SK-N-SH treated with all-trans-retinoic acid at 6 μM for 48 hours (cell line): ENCODE measurements at regions not wholly inside any gene's neighbourhood (a gene's known extent, or its start where the extent isn't known, plus 50 kb on each side); places are given as distances from the start of the nearest gene placed in this dataset.

Source experiments
- ARNTL ChIP-seq: fragments of 450-650 bp; formaldehyde crosslinking; IDR thresholded peaks from 2 replicates; pipeline ENCODE4 v1.5.0; 2020; ENCODE audit warnings: low read depth, mild to moderate bottlenecking, moderate library complexity, borderline replicate concordance
- BACH2 ChIP-seq: fragments of 250-450 bp; sonication (Bioruptor Pico); IDR thresholded peaks from 2 replicates; pipeline ENCODE4 v1.9.0; 2021; ENCODE audit warnings: mild to moderate bottlenecking, borderline replicate concordance
- CREB5 ChIP-seq: fragments of 250-450 bp; sonication (Bioruptor Pico); IDR thresholded peaks from 2 replicates; pipeline ENCODE4 v1.5.1; 2020; ENCODE audit warnings: low read depth, mild to moderate bottlenecking, moderate library complexity
- ISL1 ChIP-seq: fragments of 250-450 bp; sonication (Bioruptor Pico); IDR thresholded peaks from 2 replicates; pipeline ENCODE4 v2.1.2; 2022; ENCODE audit warnings: mild to moderate bottlenecking, moderate library complexity
- POU6F1 ChIP-seq: fragments of 250-450 bp; sonication (Bioruptor Pico); IDR thresholded peaks from 2 replicates; pipeline ENCODE4 v1.8.0; 2021; ENCODE audit warnings: low read depth, mild to moderate bottlenecking, moderate library complexity, borderline replicate concordance
- SNAI2 ChIP-seq: fragments of 250-450 bp; sonication (Bioruptor Pico); IDR thresholded peaks from 2 replicates; pipeline ENCODE4 v1.5.0; 2020; ENCODE audit warnings: mild to moderate bottlenecking, moderate library complexity
- TCF4 ChIP-seq: fragments of 250-450 bp; sonication (Bioruptor Pico); IDR thresholded peaks from 2 replicates; pipeline ENCODE4 v1.8.0; 2021; ENCODE audit warnings: mild to moderate bottlenecking, moderate library complexity, borderline replicate concordance
- TOX ChIP-seq: fragments of 250-450 bp; sonication (Bioruptor Pico); IDR thresholded peaks from 2 replicates; pipeline ENCODE4 v1.8.0; 2021; ENCODE audit warnings: mild to moderate bottlenecking, moderate library complexity, borderline replicate concordance
- ZC3H10 ChIP-seq: fragments of 250-450 bp; sonication (Bioruptor Pico); IDR thresholded peaks from 2 replicates; pipeline ENCODE4 v1.5.1; 2021; ENCODE audit warnings: mild to moderate bottlenecking, moderate library complexity
- ZFP3 ChIP-seq: fragments of 250-450 bp; sonication (Bioruptor Pico); IDR thresholded peaks from 2 replicates; pipeline ENCODE4 v1.5.0; 2020; ENCODE audit warnings: mild to moderate bottlenecking, moderate library complexity
- ZFP30 ChIP-seq: fragments of 450-650 bp; formaldehyde crosslinking; IDR thresholded peaks from 2 replicates; pipeline ENCODE4 v1.5.0; 2022; ENCODE audit warnings: mild to moderate bottlenecking, moderate library complexity
- ZNF565 ChIP-seq: fragments of 450-650 bp; formaldehyde crosslinking; conservative IDR thresholded peaks from 2 replicates; pipeline ENCODE4 v1.5.0; 2020; ENCODE audit warnings: low read depth, mild to moderate bottlenecking, moderate library complexity
- ZNF8 ChIP-seq: fragments of 450-650 bp; formaldehyde crosslinking; IDR thresholded peaks from 2 replicates; pipeline ENCODE4 v1.5.0; 2020; ENCODE audit warnings: mild to moderate bottlenecking, moderate library complexity
- TF ChIP-seq, protein P1 (sequence below): fragments of 250-450 bp; sonication (Bioruptor Pico); IDR thresholded peaks from 2 replicates; pipeline ENCODE4 v1.8.0; 2020; ENCODE audit warnings: mild to moderate bottlenecking, moderate library complexity, borderline replicate concordance

DNA sequence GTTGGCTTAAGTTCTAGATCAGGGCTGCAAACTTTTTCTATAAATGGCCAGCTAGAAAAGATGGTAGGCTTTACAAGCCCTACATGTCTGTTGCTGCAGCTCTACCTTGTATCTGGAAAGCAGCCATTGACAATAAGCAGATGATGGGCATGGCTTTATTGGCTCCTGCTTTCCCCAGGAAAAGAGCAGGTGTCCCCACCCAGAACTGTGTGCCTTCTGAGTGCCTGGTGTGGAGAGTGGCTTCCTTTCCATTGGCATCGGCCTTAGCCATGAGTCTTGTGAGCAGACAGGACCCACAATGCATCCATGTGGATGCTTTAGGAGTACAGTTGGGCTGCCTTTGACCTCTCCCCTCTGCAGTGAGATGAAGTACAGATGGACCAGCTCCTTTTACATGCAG is 120.2 kb downstream of the CD8B2 start:
- no peak for TF ChIP-seq ZFP3 (CRISPR knock-in tag)
- TF ChIP-seq ZFP30 (CRISPR knock-in tag) = no peak
- no peak for TF ChIP-seq POU6F1 (CRISPR knock-in tag)
- no peak for TF ChIP-seq ZC3H10 (CRISPR knock-in tag)
- TF ChIP-seq, protein P1, sequence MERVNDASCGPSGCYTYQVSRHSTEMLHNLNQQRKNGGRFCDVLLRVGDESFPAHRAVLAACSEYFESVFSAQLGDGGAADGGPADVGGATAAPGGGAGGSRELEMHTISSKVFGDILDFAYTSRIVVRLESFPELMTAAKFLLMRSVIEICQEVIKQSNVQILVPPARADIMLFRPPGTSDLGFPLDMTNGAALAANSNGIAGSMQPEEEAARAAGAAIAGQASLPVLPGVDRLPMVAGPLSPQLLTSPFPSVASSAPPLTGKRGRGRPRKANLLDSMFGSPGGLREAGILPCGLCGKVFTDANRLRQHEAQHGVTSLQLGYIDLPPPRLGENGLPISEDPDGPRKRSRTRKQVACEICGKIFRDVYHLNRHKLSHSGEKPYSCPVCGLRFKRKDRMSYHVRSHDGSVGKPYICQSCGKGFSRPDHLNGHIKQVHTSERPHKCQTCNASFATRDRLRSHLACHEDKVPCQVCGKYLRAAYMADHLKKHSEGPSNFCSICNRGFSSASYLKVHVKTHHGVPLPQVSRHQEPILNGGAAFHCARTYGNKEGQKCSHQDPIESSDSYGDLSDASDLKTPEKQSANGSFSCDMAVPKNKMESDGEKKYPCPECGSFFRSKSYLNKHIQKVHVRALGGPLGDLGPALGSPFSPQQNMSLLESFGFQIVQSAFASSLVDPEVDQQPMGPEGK (CRISPR knock-in tag) = no peak
- TF ChIP-seq SNAI2 = no peak
- no peak for TF ChIP-seq BACH2 (CRISPR knock-in tag)
- no peak for TF ChIP-seq CREB5 (CRISPR knock-in tag)
- TF ChIP-seq ISL1 (CRISPR knock-in tag) = no peak
- no peak for TF ChIP-seq ZNF8 (CRISPR knock-in tag)
- no peak for TF ChIP-seq ZNF565
- TF ChIP-seq TOX = no peak
- TF ChIP-seq TCF4 (CRISPR knock-in tag) = no peak
- TF ChIP-seq ARNTL (CRISPR knock-in tag) = no peak
